H1 (cell line): ENCODE measurements at regions not wholly inside any gene's neighbourhood (a gene's known extent, or its start where the extent isn't known, plus 50 kb on each side); places are given as distances from the start of the nearest gene placed in this dataset.

Experiments
- CTCF ChIA-PET: fragments of 300-600 bp; sonication (Branson Sonifier 250); formaldehyde crosslinking; loops from one replicate; lab custom pipeline; 2021; ENCODE audit not compliant: partially characterized antibody; lab: Charles Lee
- POLR2A ChIA-PET: fragments of 300-600 bp; sonication (Branson Sonifier 250); formaldehyde crosslinking; loops from one replicate; lab custom pipeline; 2021; ENCODE audit warnings: inconsistent platforms; ENCODE audit not compliant: partially characterized antibody; lab: Charles Lee
- DNase-seq, 2 experiments: peaks; one replicate each; pipeline versions ENCODE4 v3.0.0 to v3.0.0-alpha.2; 2010 to 2022; ENCODE audit warnings: low spot score in 2 of 2, low read depth in 1 of 2, mixed read lengths in 1 of 2
- FAIRE-seq: peaks from 2 replicates; lab custom pipeline; 2011; peaks lifted over from hg19 to GRCh38; lab: Jason Lieb, UNC
- H2AFZ ChIP-seq: 2 replicates; pipeline ENCODE4 v1.8.1; 2012; ENCODE audit warnings: low read length, inconsistent platforms
- H2AK5ac ChIP-seq: 2 replicates; pipeline ENCODE4 v1.6.1; 2013; ENCODE audit warnings: low read depth, low read length
- H2BK120ac ChIP-seq: replicated peaks from 2 replicates; pipeline ENCODE3; 2013; ENCODE audit warnings: low read depth, low read length, inconsistent platforms
- H2BK12ac ChIP-seq: 2 replicates; pipeline ENCODE4 v1.6.1; 2013; ENCODE audit warnings: low read depth, low read length
- H2BK15ac ChIP-seq: 2 replicates; pipeline ENCODE4 v1.6.1; 2013; ENCODE audit warnings: low read length
- H2BK20ac ChIP-seq: 2 replicates; pipeline ENCODE4 v1.6.1; 2013; ENCODE audit warnings: low read length
- H2BK5ac ChIP-seq: 2 replicates; pipeline ENCODE4 v1.6.1; 2013; ENCODE audit warnings: low read depth, low read length
- H3K14ac ChIP-seq: 2 replicates; pipeline ENCODE4 v1.6.1; 2013; ENCODE audit warnings: inconsistent platforms; ENCODE audit not compliant: insufficient read length
- H3K18ac ChIP-seq: 2 replicates; pipeline ENCODE4 v1.6.1; 2013; ENCODE audit warnings: low read length; ENCODE audit errors: extremely low read depth
- H3K23ac ChIP-seq: 2 replicates; pipeline ENCODE4 v1.6.1; 2013; ENCODE audit warnings: inconsistent platforms; ENCODE audit not compliant: insufficient read length
- H3K23me2 ChIP-seq: 2 replicates; pipeline ENCODE4 v1.6.1; 2013; ENCODE audit warnings: low read depth, low read length
- H3K27ac ChIP-seq: 2 replicates; pipeline ENCODE4 v1.6.1; 2011; ENCODE audit warnings: low read depth, low read length, inconsistent platforms
- H3K27me3 ChIP-seq, 4 experiments: replicated peaks in 1 of 4; 1 replicate in 1 of 4; 2 replicates in 3 of 4; pipeline versions ENCODE4 v1.6.1 to v1.8.1; 2011 to 2013; ENCODE audit warnings: low read length in 3 of 4, mild to moderate bottlenecking in 3 of 4, inconsistent platforms in 2 of 4, mixed read lengths in 2 of 4, moderate library complexity in 1 of 4; ENCODE audit not compliant: control insufficient read depth in 3 of 4, insufficient read depth in 3 of 4; ENCODE audit errors: extremely low read depth in 1 of 4
- H3K36me3 ChIP-seq, 4 experiments: 2 replicates each; pipeline versions ENCODE4 v1.6.1 to v1.8.1; 2011 to 2013; ENCODE audit warnings: mild to moderate bottlenecking in 4 of 4, low read length in 3 of 4, moderate library complexity in 2 of 4, control low read depth in 1 of 4, inconsistent platforms in 1 of 4; ENCODE audit not compliant: insufficient read depth in 4 of 4, control insufficient read depth in 2 of 4
- H3K4ac ChIP-seq: replicated peaks from 2 replicates; pipeline ENCODE3; 2013; ENCODE audit warnings: low read length, low read depth, mixed read lengths, inconsistent platforms; ENCODE audit not compliant: insufficient read length
- H3K4me1 ChIP-seq, 4 experiments: replicated peaks in 1 of 4; 1 replicate in 1 of 4; 2 replicates in 3 of 4; pipeline versions ENCODE4 v1.6.1 to v1.8.1; 2011 to 2013; ENCODE audit warnings: low read length in 3 of 4, inconsistent platforms in 2 of 4, mixed read lengths in 1 of 4; ENCODE audit not compliant: insufficient read depth in 4 of 4, control insufficient read depth in 3 of 4
- H3K4me2 ChIP-seq, 2 experiments: 2 replicates each; pipeline versions ENCODE4 v1.6.1 to v1.8.1; 2011 to 2013; ENCODE audit warnings: low read depth in 2 of 2, low read length in 2 of 2, control low read depth in 1 of 2, inconsistent platforms in 1 of 2, mild to moderate bottlenecking in 1 of 2; ENCODE audit not compliant: insufficient read depth in 1 of 2
- H3K4me3 ChIP-seq, 4 experiments: fragments of 200-600, 300-600 bp in 1 of 4; sonication (generic), shearing (Covaris generic), sonication (Bioruptor Twin) in 1 of 4; 2 replicates each; pipeline versions ENCODE4 v1.5.1 to v1.8.1; 2011 to 2016; ENCODE audit warnings: low read length in 4 of 4, low read depth in 3 of 4, control low read depth in 2 of 4, inconsistent platforms in 2 of 4, mild to moderate bottlenecking in 2 of 4, mixed read lengths in 1 of 4, moderate library complexity in 1 of 4; ENCODE audit not compliant: insufficient read depth in 2 of 4; ENCODE audit errors: extremely low read depth in 1 of 4
- H3K56ac ChIP-seq: replicated peaks from 2 replicates; pipeline ENCODE3; 2013; ENCODE audit warnings: low read depth, mild to moderate bottlenecking, mixed read lengths, low read length, inconsistent platforms; ENCODE audit not compliant: insufficient read length
- H3K79me1 ChIP-seq: 2 replicates; pipeline ENCODE4 v1.6.1; 2013; ENCODE audit warnings: low read depth, low read length, control low read depth
- H3K79me2 ChIP-seq, 2 experiments: 2 replicates each; pipeline versions ENCODE4 v1.6.1 to v1.8.1; 2012 to 2013; ENCODE audit warnings: low read length in 2 of 2, mild to moderate bottlenecking in 2 of 2, inconsistent platforms in 1 of 2; ENCODE audit not compliant: insufficient read depth in 2 of 2, control insufficient read depth in 1 of 2
- H3K9ac ChIP-seq, 4 experiments: replicated peaks in 1 of 4; 1 replicate in 1 of 4; 2 replicates in 3 of 4; pipeline versions ENCODE4 v1.6.1 to v1.8.1; 2011 to 2013; ENCODE audit warnings: low read depth in 3 of 4, low read length in 3 of 4, control low read depth in 2 of 4, mild to moderate bottlenecking in 2 of 4, moderate library complexity in 2 of 4, inconsistent platforms in 1 of 4; ENCODE audit errors: extremely low read depth in 1 of 4
- H3K9me3 ChIP-seq, 2 experiments: 2 replicates each; pipeline versions ENCODE4 v1.6.1 to v1.8.1; 2012 to 2013; ENCODE audit warnings: mild to moderate bottlenecking in 2 of 2, moderate library complexity in 2 of 2, control low read depth in 1 of 2, inconsistent platforms in 1 of 2, low read depth in 1 of 2, low read length in 1 of 2, mixed read lengths in 1 of 2; ENCODE audit not compliant: insufficient read depth in 2 of 2
- H4K20me1 ChIP-seq, 2 experiments: replicated peaks in 1 of 2; 2 replicates each; pipeline versions ENCODE3 to v1.8.1; 2011 to 2013; ENCODE audit warnings: inconsistent platforms in 2 of 2, low read length in 2 of 2, mild to moderate bottlenecking in 1 of 2; ENCODE audit not compliant: insufficient read depth in 2 of 2, control insufficient read depth in 1 of 2
- H4K5ac ChIP-seq: 2 replicates; pipeline ENCODE4 v1.6.1; 2013; ENCODE audit warnings: low read length, low read depth, mixed read lengths, inconsistent platforms; ENCODE audit not compliant: insufficient read length
- H4K8ac ChIP-seq: 2 replicates; pipeline ENCODE4 v1.8.0; 2013; ENCODE audit warnings: mild to moderate bottlenecking, moderate library complexity, low read length, inconsistent platforms; ENCODE audit not compliant: insufficient read depth; ENCODE audit errors: extremely low read depth
- H4K91ac ChIP-seq: replicated peaks from 2 replicates; pipeline ENCODE3; 2013; ENCODE audit warnings: low read length, mixed read lengths, inconsistent platforms; ENCODE audit not compliant: insufficient read length
- CTBP2 ChIP-seq: IDR thresholded peaks from 2 replicates; pipeline ENCODE4 v1.7.0; 2011; ENCODE audit warnings: borderline replicate concordance, mild to moderate bottlenecking, moderate library complexity, mixed read lengths, low read length; ENCODE audit not compliant: insufficient read depth, insufficient read length
- EGR1 ChIP-seq: IDR thresholded peaks from 2 replicates; pipeline ENCODE4 v1.6.1; 2011; ENCODE audit warnings: low read depth, low read length, borderline replicate concordance
- EZH2 ChIP-seq: fragments of 200-600 bp; sonication (generic); IDR thresholded peaks from 2 replicates; pipeline ENCODE4 v1.7.1; 2012; ENCODE audit warnings: low read depth, mild to moderate bottlenecking, moderate library complexity, low read length, inconsistent platforms; ENCODE audit not compliant: severe bottlenecking
- GABPA ChIP-seq: IDR thresholded peaks from 2 replicates; pipeline ENCODE4 v1.6.1; 2011; ENCODE audit warnings: mild to moderate bottlenecking, low read length, moderate library complexity, borderline replicate concordance; ENCODE audit not compliant: insufficient read depth
- GTF2F1 ChIP-seq: IDR thresholded peaks from 2 replicates; pipeline ENCODE4 v1.6.1; 2012; ENCODE audit warnings: low read depth, low read length, improper control_type of control experiment, borderline replicate concordance
- HDAC2 ChIP-seq, 2 experiments: fragments of 300-600 bp in 1 of 2; sonication (generic) in 1 of 2; IDR thresholded peaks; 2 replicates each; pipeline ENCODE4 v1.6.1; 2011 to 2012; ENCODE audit warnings: low read depth in 2 of 2, low read length in 2 of 2, mild to moderate bottlenecking in 2 of 2, moderate library complexity in 2 of 2, borderline replicate concordance in 1 of 2, inconsistent platforms in 1 of 2
- JUN ChIP-seq: IDR thresholded peaks from 2 replicates; pipeline ENCODE4 v1.6.1; 2011; ENCODE audit warnings: low read depth, mild to moderate bottlenecking, improper control_type of control experiment, low read length
- JUND ChIP-seq: IDR thresholded peaks from 2 replicates; pipeline ENCODE4 v1.6.1; 2011; ENCODE audit warnings: mild to moderate bottlenecking, improper control_type of control experiment, low read length
- KDM4A ChIP-seq: IDR thresholded peaks from one replicate; pipeline ENCODE4 v1.7.1; 2012; ENCODE audit warnings: low read depth, mild to moderate bottlenecking, moderate library complexity, low read length, inconsistent platforms; ENCODE audit not compliant: severe bottlenecking
- NRF1 ChIP-seq: IDR thresholded peaks from 2 replicates; pipeline ENCODE4 v1.6.1; 2011; ENCODE audit warnings: mild to moderate bottlenecking, low read depth, low read length, improper control_type of control experiment
- PHF8 ChIP-seq: fragments of 200-600 bp; sonication (generic); conservative IDR thresholded peaks from 2 replicates; pipeline ENCODE4 v1.7.1; 2012; ENCODE audit warnings: low read depth, mild to moderate bottlenecking, inconsistent platforms, low read length, moderate library complexity
- RBBP5 ChIP-seq: IDR thresholded peaks from 2 replicates; pipeline ENCODE4 v1.7.1; 2012; ENCODE audit warnings: low read depth, mild to moderate bottlenecking, inconsistent platforms, low read length, moderate library complexity, borderline replicate concordance
- WGBS, 2 experiments: shearing (Covaris generic) in 1 of 2; methylation state at CpG; one replicate each; pipeline versions ENCODE4 v1.1.6 to v1.1.7; 2013 to 2015; ENCODE audit warnings: low lambda C conversion rate in 2 of 2, mixed read lengths in 2 of 2, inconsistent platforms in 1 of 2, low coverage in 1 of 2, missing lambda C conversion rate in 1 of 2; ENCODE audit not compliant: insufficient replicate concordance in 2 of 2, insufficient coverage in 1 of 2, insufficient read length in 1 of 2; ENCODE audit errors: extremely low coverage in 1 of 2, missing lambda C conversion rate in 1 of 2; 5-methylcytosine and 5-hydroxymethylcytosine counted together

- H3K23me2 ChIP-seq, result no peaks in the 10 kb centered on the region
- no peak overlapping the region for H3K18ac ChIP-seq
- H2BK15ac ChIP-seq, result no peak overlapping the region
- no peak overlapping the region for H3K4me3 ChIP-seq
- 88% methylated on average over 6 of the region's 6 CpGs; no CpG with 5 or more reads in 1 of the 2 experiments for WGBS, 2 experiments
- no peak overlapping the region for H4K8ac ChIP-seq
- H3K79me2 ChIP-seq, result no peaks in the 10 kb centered on the region
- no peak overlapping the region for H2BK120ac ChIP-seq
- 0 out of 2 replicates have a peak overlapping the region, but pooled peaks have one; percentile 45 for H2AFZ ChIP-seq
- H4K91ac ChIP-seq, result no peak overlapping the region
- no peak overlapping the region for H2BK5ac ChIP-seq
- no peaks in the 10 kb centered on the region for H3K36me3 ChIP-seq
- H3K9me3 ChIP-seq, result no peaks in the 10 kb centered on the region
- H2BK20ac ChIP-seq, result no peak overlapping the region
- H3K4me2 ChIP-seq, result no peak overlapping the region
- no peak overlapping the region for H4K5ac ChIP-seq
- no peaks in the 10 kb centered on the region for H3K79me1 ChIP-seq
- H3K27me3 ChIP-seq, result no peaks in the 10 kb centered on the region
- H4K20me1 ChIP-seq, result no peaks in the 10 kb centered on the region
- no peak overlapping the region for H2BK12ac ChIP-seq
- H3K4ac ChIP-seq, result no peak overlapping the region
- FAIRE-seq (no peak), DNase-seq (no peak)
- no peak overlapping the region for H3K14ac ChIP-seq
- no peak overlapping the region for H3K27ac ChIP-seq
- no peaks in the 10 kb centered on the region for H3K4me1 ChIP-seq
- H3K9ac ChIP-seq, result no peak overlapping the region
- no peak overlapping the region for H3K56ac ChIP-seq
- no peak overlapping the region for H2AK5ac ChIP-seq
- ChIA-PET CTCF (no interaction called here), POLR2A (no interaction called here)
- H3K23ac ChIP-seq, result no peak overlapping the region
- TF ChIP-seq EGR1, result no peak
- TF ChIP-seq NRF1, result no peak
- TF ChIP-seq GTF2F1, result no peak
- no peak for TF ChIP-seq RBBP5
- no peak for TF ChIP-seq HDAC2 (IDR thresholded peaks at IDR 0.05; ENCODE audit: borderline replicate concordance in 1 of 2, low read depth in 2 of 2, low read length in 2 of 2)
- TF ChIP-seq CTBP2, result no peak
- no peak for TF ChIP-seq GABPA
- TF ChIP-seq PHF8, result no peak
- TF ChIP-seq EZH2, result no peak
- no peak for TF ChIP-seq JUN
- no peak for TF ChIP-seq JUND
- no peak for TF ChIP-seq KDM4A
Measured at GRCh38 chr3:70805061-70805889, 492.8 kb upstream of the MDFIC2 start.
